ENCODE measurements at regions not wholly inside any gene's neighbourhood (a gene's known extent, or its start where the extent isn't known, plus 50 kb on each side); places are given as distances from the start of the nearest gene placed in this dataset.

GRCh38 chr21:16192902-16193301, 463.1 kb downstream of the USP25 start:
- no peak for TF ChIP-seq CTCF (IDR thresholded peaks at IDR 0.05; ENCODE audit: low read depth, low read length)
- no peak for TF ChIP-seq EZH2phosphoT487 (IDR thresholded peaks at IDR 0.05; ENCODE audit: low read depth)
